K562 (cell line): ENCODE measurements at regions not wholly inside any gene's neighbourhood (a gene's known extent, or its start where the extent isn't known, plus 50 kb on each side); places are given as distances from the start of the nearest gene placed in this dataset.

ENCODE experiments used
- ATAC-seq: fragments of 200-7000 bp; cut with Tn5 transposase; 3 replicates; pipeline ENCODE4 v1.9.1; 2020; ENCODE audit warnings: moderate library complexity
- BruUV-seq: library from RNA; stranded (reverse); fragments of 400-500 nt; replicated peaks from 2 replicates; lab custom pipeline; 2021; lab: Mats Ljungman, UMichigan
- CTCF ChIA-PET: fragments of 300-600 bp; formaldehyde crosslinking; extraction: SDS; loops from one replicate; lab custom pipeline; 2021; ENCODE audit warnings: low intra/inter-chr PET ratio; lab: Yijun Ruan, JAX
- POLR2A ChIA-PET: fragments of 300-600, 350-650 bp; sonication (Branson Sonifier 250); formaldehyde crosslinking; extraction: SDS; loops from one replicate; lab custom pipeline; 2021; ENCODE audit warnings: antibody characterized with exemption, inconsistent platforms; lab: Yijun Ruan, JAX
- DNase-seq, 4 experiments: peaks; one replicate each; pipeline versions ENCODE4 v3.0.0 to v3.0.0-alpha.2; 2011 to 2018; ENCODE audit warnings: low spot score in 3 of 4, mixed read lengths in 3 of 4; ENCODE audit errors: extremely low read depth in 1 of 4
- FAIRE-seq: peaks from 2 replicates; lab custom pipeline; 2011; peaks lifted over from hg19 to GRCh38; lab: Jason Lieb, UNC
- H2AFZ ChIP-seq: 2 replicates; pipeline ENCODE4 v1.6.0; 2011; ENCODE audit warnings: low read depth, low read length, control low read depth, inconsistent platforms
- H3K27ac ChIP-seq: fragments of 200-600 bp; 3 replicates; pipeline ENCODE4 v1.8.0; 2011; ENCODE audit warnings: low read depth, mild to moderate bottlenecking, control low read depth, inconsistent platforms, low read length, moderate library complexity, mixed read lengths; ENCODE audit errors: extremely low read depth
- H3K27me3 ChIP-seq, 2 experiments: fragments of 300-600 bp in 1 of 2; 2 replicates in 1 of 2; 3 replicates in 1 of 2; pipeline versions ENCODE4 v1.6.0 to v1.8.0; 2011; ENCODE audit warnings: inconsistent platforms in 2 of 2, low read length in 2 of 2, mild to moderate bottlenecking in 1 of 2, mixed read lengths in 1 of 2, moderate library complexity in 1 of 2; ENCODE audit not compliant: control insufficient read depth in 2 of 2, insufficient read depth in 2 of 2
- H3K36me3 ChIP-seq: fragments of 300-600 bp; 3 replicates; pipeline ENCODE4 v1.8.0; 2011; ENCODE audit warnings: mild to moderate bottlenecking, low read length, inconsistent platforms; ENCODE audit not compliant: control insufficient read depth, insufficient read depth
- H3K4me1 ChIP-seq, 2 experiments: fragments of 200-600 bp in 1 of 2; replicated peaks in 1 of 2; 2 replicates in 1 of 2; 3 replicates in 1 of 2; pipeline versions ENCODE4 v1.5.1 to v1.8.0; 2011; ENCODE audit warnings: inconsistent platforms in 2 of 2, low read length in 2 of 2, mild to moderate bottlenecking in 1 of 2, mixed read lengths in 1 of 2, moderate library complexity in 1 of 2; ENCODE audit not compliant: control insufficient read depth in 2 of 2, insufficient read depth in 2 of 2
- H3K4me2 ChIP-seq: 2 replicates; pipeline ENCODE4 v1.6.1; 2011; ENCODE audit warnings: low read length, control low read depth, inconsistent platforms, mixed read lengths; ENCODE audit not compliant: insufficient read depth
- H3K4me3 ChIP-seq: fragments of 200-600 bp; sonication (generic), shearing (Covaris generic); 2 replicates; pipeline ENCODE4 v1.5.1; 2016; ENCODE audit warnings: control low read depth, inconsistent platforms
- H3K79me2 ChIP-seq: fragments of 200-600 bp; 3 replicates; pipeline ENCODE4 v1.8.0; 2011; ENCODE audit warnings: low read length, inconsistent platforms; ENCODE audit not compliant: control insufficient read depth, insufficient read depth
- H3K9ac ChIP-seq, 2 experiments: 2 replicates each; pipeline versions ENCODE4 v1.6.0 to v1.6.1; 2011; ENCODE audit warnings: low read depth in 2 of 2, low read length in 2 of 2, control low read depth in 1 of 2, inconsistent platforms in 1 of 2, mild to moderate bottlenecking in 1 of 2, mixed read lengths in 1 of 2; ENCODE audit not compliant: insufficient read depth in 1 of 2
- H3K9me1 ChIP-seq: one replicate; pipeline ENCODE4 v1.6.0; 2011; ENCODE audit warnings: inconsistent platforms, mild to moderate bottlenecking, low read length, moderate library complexity; ENCODE audit not compliant: control insufficient read depth, insufficient read depth
- H3K9me3 ChIP-seq: replicated peaks from 2 replicates; pipeline ENCODE4 v1.5.1; 2011; ENCODE audit warnings: low read depth, low read length, inconsistent platforms; ENCODE audit not compliant: control insufficient read depth, insufficient read depth
- H4K20me1 ChIP-seq: replicated peaks from 2 replicates; pipeline ENCODE4 v1.6.1; 2011; ENCODE audit warnings: low read length, inconsistent platforms, mixed read lengths; ENCODE audit not compliant: control insufficient read depth, insufficient read depth
- BDP1 ChIP-seq: IDR thresholded peaks from 3 replicates; pipeline ENCODE4 v1.6.1; 2011; ENCODE audit not compliant: insufficient read length, insufficient read depth
- CBX5 ChIP-seq: IDR thresholded peaks from 2 replicates; pipeline ENCODE4 v1.6.1; 2014; ENCODE audit warnings: low read depth, borderline replicate concordance
- EHMT2 ChIP-seq: fragments of 450-650 bp; IDR thresholded peaks from 2 replicates; pipeline ENCODE4 v1.6.1; 2018; ENCODE audit warnings: antibody characterized with exemption
- NCOA4 ChIP-seq: fragments of 450-650 bp; IDR thresholded peaks from 2 replicates; pipeline ENCODE4 v1.6.1; 2018; ENCODE audit warnings: mild to moderate bottlenecking; ENCODE audit not compliant: partially characterized antibody
- TAF7 ChIP-seq: fragments of 450-650 bp; IDR thresholded peaks from 2 replicates; pipeline ENCODE4 v1.6.1; 2016; ENCODE audit warnings: missing genetic modification characterization, missing compliant biosample characterization
- YY1 ChIP-seq, 3 experiments: IDR thresholded peaks; 2 replicates each; pipeline ENCODE4 v1.6.1; 2011; ENCODE audit warnings: low read length in 2 of 3, mild to moderate bottlenecking in 2 of 3, moderate library complexity in 2 of 3, borderline replicate concordance in 1 of 3, control low read depth in 1 of 3, low read depth in 1 of 3; ENCODE audit not compliant: insufficient read depth in 3 of 3, insufficient replicate concordance in 2 of 3, control insufficient read depth in 1 of 3, insufficient read length in 1 of 3; ENCODE audit errors: extremely low read depth in 1 of 3
- ZNF696 ChIP-seq: fragments of 250-450 bp; sonication (Bioruptor Pico); conservative IDR thresholded peaks from 2 replicates; pipeline ENCODE4 v1.4.0; 2020; ENCODE audit warnings: mild to moderate bottlenecking, moderate library complexity
- in situ Hi-C: fragments of 300-500 bp; cut with MboI; formaldehyde crosslinking; loops from 4 replicates; pipeline ENCODE4 v1.15.0; 2018; ENCODE audit warnings: inconsistent platforms, mixed read lengths
- intact Hi-C: fragments of 100-400 bp; cut with micrococcal nuclease; formaldehyde crosslinking; loops from 2 replicates; pipeline ENCODE4 v1.14.2; 2022
- TF ChIP-seq, protein P1 (sequence below), 2 experiments: fragments of 450-650 bp; conservative IDR thresholded peaks; 2 replicates each; pipeline ENCODE4 v1.6.1; 2017; ENCODE audit warnings: mild to moderate bottlenecking in 2 of 2, moderate library complexity in 2 of 2
- TF ChIP-seq, protein P2 (sequence below): fragments of 450-650 bp; formaldehyde crosslinking; IDR thresholded peaks from 2 replicates; pipeline ENCODE4 v1.4.0; 2020; ENCODE audit warnings: mild to moderate bottlenecking, moderate library complexity
- TF ChIP-seq, protein P3 (sequence below): sonication (generic); formaldehyde crosslinking; IDR thresholded peaks from 2 replicates; pipeline ENCODE4 v1.8.1; 2022; ENCODE audit warnings: missing genetic modification reagents

DNA sequence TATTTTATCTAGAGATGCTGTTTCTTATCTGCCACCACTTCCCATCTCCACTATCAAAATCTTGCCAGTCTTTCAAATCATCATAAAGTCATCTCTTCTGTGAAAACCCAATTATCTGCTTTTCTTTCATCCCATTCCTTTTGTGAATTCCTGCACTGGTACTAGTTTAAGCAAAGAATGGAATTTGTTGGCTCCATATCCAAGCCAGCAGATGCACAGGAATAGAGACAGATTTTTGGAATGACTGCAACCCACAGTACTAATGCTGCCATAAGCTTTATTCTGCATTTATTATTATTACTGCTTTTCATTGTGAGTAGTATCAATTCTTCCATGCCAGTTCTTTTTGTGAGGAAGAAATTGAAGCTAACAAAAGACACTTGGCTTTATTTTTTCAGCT lies 616.7 kb downstream of the RAPGEF2 start:
- in situ Hi-C loops: no loop called here
- CTCF ChIA-PET: no interaction called here
- no TSS peak for BruUV-seq

More for the DNA sequence above, 616.7 kb downstream of the RAPGEF2 start:
- Histone ChIP-seq H3K27ac (no peak overlapping the region), H2AFZ (no peak overlapping the region), H3K36me3 (no peaks in the 10 kb centered on the region), H3K9me3 (no peaks in the 10 kb centered on the region), H3K4me2 (no peak overlapping the region), H3K79me2 (no peaks in the 10 kb centered on the region), H3K4me1 (no peaks in the 10 kb centered on the region), H4K20me1 (no peaks in the 10 kb centered on the region), H3K9me1 (no peaks in the 10 kb centered on the region), H3K9ac (no peak overlapping the region), H3K4me3 (no peak overlapping the region), H3K27me3 (no peaks in the 10 kb centered on the region)
- POLR2A ChIA-PET: no interaction called here
- ATAC-seq (no peak), FAIRE-seq (no peak), DNase-seq (no peak)
- TF ChIP-seq CBX5 (no peak), BDP1 (no peak), TAF7 (tag) (no peak), NCOA4 (no peak), EHMT2 (no peak), YY1 (IDR thresholded peaks at IDR 0.05; ENCODE audit: borderline replicate concordance in 1 of 3, control insufficient read depth in 1 of 3, extremely low read depth in 1 of 3, insufficient read depth in 3 of 3, insufficient read length in 1 of 3, insufficient replicate concordance in 2 of 3, low read depth in 1 of 3, low read length in 2 of 3) (no peak), ZNF696 (CRISPR knock-in tag) (no peak)
- TF ChIP-seq, protein P1, sequence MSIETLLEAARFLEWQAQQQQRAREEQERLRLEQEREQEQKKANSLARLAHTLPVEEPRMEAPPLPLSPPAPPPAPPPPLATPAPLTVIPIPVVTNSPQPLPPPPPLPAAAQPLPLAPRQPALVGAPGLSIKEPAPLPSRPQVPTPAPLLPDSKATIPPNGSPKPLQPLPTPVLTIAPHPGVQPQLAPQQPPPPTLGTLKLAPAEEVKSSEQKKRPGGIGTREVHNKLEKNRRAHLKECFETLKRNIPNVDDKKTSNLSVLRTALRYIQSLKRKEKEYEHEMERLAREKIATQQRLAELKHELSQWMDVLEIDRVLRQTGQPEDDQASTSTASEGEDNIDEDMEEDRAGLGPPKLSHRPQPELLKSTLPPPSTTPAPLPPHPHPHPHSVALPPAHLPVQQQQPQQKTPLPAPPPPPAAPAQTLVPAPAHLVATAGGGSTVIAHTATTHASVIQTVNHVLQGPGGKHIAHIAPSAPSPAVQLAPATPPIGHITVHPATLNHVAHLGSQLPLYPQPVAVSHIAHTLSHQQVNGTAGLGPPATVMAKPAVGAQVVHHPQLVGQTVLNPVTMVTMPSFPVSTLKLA (conservative IDR thresholded peaks at IDR 0.05): no peak
- TF ChIP-seq, protein P2, sequence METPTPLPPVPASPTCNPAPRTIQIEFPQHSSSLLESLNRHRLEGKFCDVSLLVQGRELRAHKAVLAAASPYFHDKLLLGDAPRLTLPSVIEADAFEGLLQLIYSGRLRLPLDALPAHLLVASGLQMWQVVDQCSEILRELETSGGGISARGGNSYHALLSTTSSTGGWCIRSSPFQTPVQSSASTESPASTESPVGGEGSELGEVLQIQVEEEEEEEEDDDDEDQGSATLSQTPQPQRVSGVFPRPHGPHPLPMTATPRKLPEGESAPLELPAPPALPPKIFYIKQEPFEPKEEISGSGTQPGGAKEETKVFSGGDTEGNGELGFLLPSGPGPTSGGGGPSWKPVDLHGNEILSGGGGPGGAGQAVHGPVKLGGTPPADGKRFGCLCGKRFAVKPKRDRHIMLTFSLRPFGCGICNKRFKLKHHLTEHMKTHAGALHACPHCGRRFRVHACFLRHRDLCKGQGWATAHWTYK (CRISPR knock-in tag): no peak
- TF ChIP-seq, protein P3, sequence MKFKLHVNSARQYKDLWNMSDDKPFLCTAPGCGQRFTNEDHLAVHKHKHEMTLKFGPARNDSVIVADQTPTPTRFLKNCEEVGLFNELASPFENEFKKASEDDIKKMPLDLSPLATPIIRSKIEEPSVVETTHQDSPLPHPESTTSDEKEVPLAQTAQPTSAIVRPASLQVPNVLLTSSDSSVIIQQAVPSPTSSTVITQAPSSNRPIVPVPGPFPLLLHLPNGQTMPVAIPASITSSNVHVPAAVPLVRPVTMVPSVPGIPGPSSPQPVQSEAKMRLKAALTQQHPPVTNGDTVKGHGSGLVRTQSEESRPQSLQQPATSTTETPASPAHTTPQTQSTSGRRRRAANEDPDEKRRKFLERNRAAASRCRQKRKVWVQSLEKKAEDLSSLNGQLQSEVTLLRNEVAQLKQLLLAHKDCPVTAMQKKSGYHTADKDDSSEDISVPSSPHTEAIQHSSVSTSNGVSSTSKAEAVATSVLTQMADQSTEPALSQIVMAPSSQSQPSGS (CRISPR knock-in tag): no peak
- intact Hi-C loops: no loop called here
